ENCODE measurements at regions not wholly inside any gene's neighbourhood (a gene's known extent, or its start where the extent isn't known, plus 50 kb on each side); places are given as distances from the start of the nearest gene placed in this dataset.

- TF ChIP-seq POLR2A (IDR thresholded peaks at IDR 0.05) (no peak), CTCF (IDR thresholded peaks at IDR 0.05) (no peak)
- Histone ChIP-seq H3K36me3 (replicated peaks in 1 of 2) (no peaks in the 10 kb centered on the region), H3K27me3 (no peaks in the 10 kb centered on the region), H3K27ac (no peak overlapping the region), H3K4me1 (replicated peaks in 1 of 2) (peaks cover 0 to 6% of the 10 kb centered on the region in 2 donors), H3K4me3 (no peak overlapping the region), H3K9me3 (replicated peaks in 1 of 3) (no peaks in the 10 kb centered on the region)
- DNase-seq = no peak
- intact Hi-C loops (cut with DNase I) = no loop called here
- 68 to 79% (median 75%) methylated on average over 4 of the region's 4 CpGs for whole genome bisulfite sequencing, 4 donors
Measured at GRCh38 chr14:66237741-66238140, 248.4 kb upstream of the CCDC196 start.

GRCh38 chr14:66238969-66239368 is 247.2 kb upstream of the CCDC196 start:
- WGBS, 4 donors = 45 to 56% (median 53%) methylated on average over 1 of the region's 1 CpG
- Histone ChIP-seq H3K4me1 (replicated peaks in 1 of 2) (peaks cover 0 to 6% of the 10 kb centered on the region in 2 donors), H3K27me3 (no peaks in the 10 kb centered on the region), H3K27ac (no peak overlapping the region), H3K9me3 (replicated peaks in 1 of 3) (no peaks in the 10 kb centered on the region), H3K4me3 (no peak overlapping the region), H3K36me3 (replicated peaks in 1 of 2) (no peaks in the 10 kb centered on the region)
- no peak for DNase-seq
- intact Hi-C loops (cut with DNase I) = no loop called here
- TF ChIP-seq POLR2A (IDR thresholded peaks at IDR 0.05) = no peak
- no peak for TF ChIP-seq CTCF (IDR thresholded peaks at IDR 0.05)

DNA sequence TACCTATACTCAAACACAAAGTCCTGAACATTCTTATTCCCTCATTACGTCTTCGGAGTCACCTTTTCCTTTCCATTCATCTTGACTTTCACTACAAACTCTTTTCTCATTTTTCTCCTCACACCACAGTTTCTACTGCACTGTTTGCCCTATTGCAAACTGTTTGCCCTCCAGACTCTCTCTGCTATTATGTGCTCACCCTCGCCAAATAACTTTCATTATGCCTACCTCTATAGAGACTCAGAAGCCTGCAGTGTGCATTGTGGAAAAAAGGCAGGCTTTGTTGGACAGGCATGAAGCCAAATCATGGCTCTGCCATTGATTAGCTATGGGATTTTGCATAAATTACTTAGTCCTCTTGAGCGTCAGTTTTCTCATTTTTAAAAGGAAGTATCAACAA is 246.6 kb upstream of the CCDC196 start:
- WGBS, 4 donors = 89 to 92% (median 91%) methylated on average over 4 of the region's 4 CpGs
- TF ChIP-seq POLR2A (IDR thresholded peaks at IDR 0.05) (no peak), CTCF (IDR thresholded peaks at IDR 0.05) (no peak)
- H3K27me3 ChIP-seq = no peaks in the 10 kb centered on the region
- DNase-seq = no peak
- H3K4me1 ChIP-seq (replicated peaks in 1 of 2) = peaks cover 0 to 5% of the 10 kb centered on the region in 2 donors
- no peaks in the 10 kb centered on the region for H3K36me3 ChIP-seq (replicated peaks in 1 of 2)
- no peak overlapping the region for H3K4me3 ChIP-seq
- no peak overlapping the region for H3K27ac ChIP-seq
- H3K9me3 ChIP-seq (replicated peaks in 1 of 3) = no peaks in the 10 kb centered on the region
- intact Hi-C loops (cut with DNase I) = no loop called here

DNA sequence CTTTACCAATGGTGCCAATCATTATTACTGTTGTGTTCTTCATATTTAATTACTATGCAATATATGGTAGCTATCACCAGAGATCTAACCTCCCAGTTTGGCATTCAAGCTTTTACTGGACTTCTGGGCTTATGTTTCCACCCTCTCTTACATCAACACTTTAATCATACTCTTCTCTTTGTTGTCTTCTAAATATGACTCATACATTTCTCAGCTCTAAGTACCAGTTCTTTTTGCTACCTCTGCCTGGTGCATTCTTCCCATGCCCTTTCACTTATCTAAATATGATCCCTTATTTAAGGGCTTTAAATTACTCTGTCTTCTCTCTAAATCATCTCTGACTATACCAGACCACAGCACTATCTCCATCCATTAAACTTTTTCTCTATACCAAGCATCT is 246.1 kb upstream of the CCDC196 start:
- Histone ChIP-seq H3K4me3 (no peak overlapping the region), H3K9me3 (replicated peaks in 1 of 3) (no peaks in the 10 kb centered on the region), H3K4me1 (replicated peaks in 1 of 2) (no peaks in the 10 kb centered on the region), H3K27me3 (no peaks in the 10 kb centered on the region), H3K36me3 (replicated peaks in 1 of 2) (no peaks in the 10 kb centered on the region), H3K27ac (no peak overlapping the region)
- no peak for DNase-seq
- intact Hi-C loops (cut with DNase I) = no loop called here
- TF ChIP-seq POLR2A (IDR thresholded peaks at IDR 0.05) = no peak
- no peak for TF ChIP-seq CTCF (IDR thresholded peaks at IDR 0.05)
